A673 (cell line): ENCODE measurements at regions not wholly inside any gene's neighbourhood (a gene's known extent, or its start where the extent isn't known, plus 50 kb on each side); places are given as distances from the start of the nearest gene placed in this dataset.

ENCODE experiments used
- EZH2 ChIP-seq: fragments of 200-600 bp; sonication (generic); IDR thresholded peaks from 2 replicates; pipeline ENCODE4 v1.6.1; 2017; ENCODE audit warnings: borderline replicate concordance, low read depth, mild to moderate bottlenecking, mixed read lengths, antibody characterized with exemption, low read length; ENCODE audit not compliant: poor library complexity, severe bottlenecking
- TF ChIP-seq, protein P1 (sequence below): fragments of 300-800, 200-600 bp; sonication (generic); conservative IDR thresholded peaks from 2 replicates; pipeline ENCODE4 v1.5.1; 2017; ENCODE audit warnings: low read depth, mild to moderate bottlenecking, antibody characterized with exemption, low read length, moderate library complexity, mixed read lengths

DNA sequence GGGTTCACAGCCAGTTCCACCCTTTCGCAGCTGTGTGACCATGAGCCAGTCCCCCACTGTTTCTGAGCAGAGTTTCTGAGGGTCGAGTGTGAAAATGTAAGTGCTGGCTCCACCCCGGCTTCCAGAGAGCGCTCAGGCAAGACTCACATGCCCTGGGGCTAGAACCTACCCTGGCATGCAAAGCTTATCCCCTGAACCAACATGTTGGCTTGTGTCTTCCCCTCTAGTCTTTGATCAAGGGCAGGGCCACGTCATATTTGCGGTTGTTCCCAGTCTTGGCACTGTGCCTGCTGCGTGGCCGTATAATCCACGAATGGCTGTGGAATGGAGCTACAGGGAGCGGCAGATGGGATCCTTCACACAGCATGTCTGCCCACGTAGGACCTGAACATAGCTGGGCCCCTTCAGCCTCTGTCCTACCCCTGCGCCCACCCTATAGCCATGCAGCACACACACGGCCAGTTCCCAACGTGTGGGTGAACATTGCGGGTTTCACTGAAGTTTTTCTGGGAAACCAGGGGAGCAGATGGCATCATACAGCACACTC, 84.8 kb downstream of the MRM1 start:
- TF ChIP-seq, protein P1, sequence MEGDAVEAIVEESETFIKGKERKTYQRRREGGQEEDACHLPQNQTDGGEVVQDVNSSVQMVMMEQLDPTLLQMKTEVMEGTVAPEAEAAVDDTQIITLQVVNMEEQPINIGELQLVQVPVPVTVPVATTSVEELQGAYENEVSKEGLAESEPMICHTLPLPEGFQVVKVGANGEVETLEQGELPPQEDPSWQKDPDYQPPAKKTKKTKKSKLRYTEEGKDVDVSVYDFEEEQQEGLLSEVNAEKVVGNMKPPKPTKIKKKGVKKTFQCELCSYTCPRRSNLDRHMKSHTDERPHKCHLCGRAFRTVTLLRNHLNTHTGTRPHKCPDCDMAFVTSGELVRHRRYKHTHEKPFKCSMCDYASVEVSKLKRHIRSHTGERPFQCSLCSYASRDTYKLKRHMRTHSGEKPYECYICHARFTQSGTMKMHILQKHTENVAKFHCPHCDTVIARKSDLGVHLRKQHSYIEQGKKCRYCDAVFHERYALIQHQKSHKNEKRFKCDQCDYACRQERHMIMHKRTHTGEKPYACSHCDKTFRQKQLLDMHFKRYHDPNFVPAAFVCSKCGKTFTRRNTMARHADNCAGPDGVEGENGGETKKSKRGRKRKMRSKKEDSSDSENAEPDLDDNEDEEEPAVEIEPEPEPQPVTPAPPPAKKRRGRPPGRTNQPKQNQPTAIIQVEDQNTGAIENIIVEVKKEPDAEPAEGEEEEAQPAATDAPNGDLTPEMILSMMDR: no peak
- TF ChIP-seq EZH2: no peak
